Right lobe of liver (tissue), 4 donors: ENCODE measurements at regions not wholly inside any gene's neighbourhood (a gene's known extent, or its start where the extent isn't known, plus 50 kb on each side); places are given as distances from the start of the nearest gene placed in this dataset.
"Not testable (repeated sequence)": the region's sequence is repeated elsewhere in the genome, so short reads cannot be mapped to it uniquely, and the experiment has no call there.

ENCODE experiments used
- CTCF ChIP-seq, 4 donors: fragments of 200-600 bp in 3 of 4; fragments of 450-650 bp in 1 of 4; IDR thresholded peaks; one replicate each; pipeline versions ENCODE4 v1.5.1 to v1.8.0; 2016 to 2022; ENCODE audit warnings: antibody characterized with exemption in 4 of 4, mild to moderate bottlenecking in 2 of 4
- POLR2A ChIP-seq: fragments of 450-650 bp; IDR thresholded peaks from one replicate; pipeline ENCODE4 v1.6.1; 2017; ENCODE audit warnings: antibody characterized with exemption, mild to moderate bottlenecking
- donor health status: DM: no; HTN: no; CAD: no.
- donor health status: DM: no; HTN: no; CAD: no.
- donor health status: DM: no; HTN: yes; CAD: no.

- TF ChIP-seq CTCF (IDR thresholded peaks at IDR 0.05); POLR2A: not testable (repeated sequence)
These were observed 472.2 kb downstream of the TMEM121 start for GRCh38 chr14:105998597-105998996.
